ENCODE measurements at regions not wholly inside any gene's neighbourhood (a gene's known extent, or its start where the extent isn't known, plus 50 kb on each side); places are given as distances from the start of the nearest gene placed in this dataset.

- DNase-seq = no peak
These were observed 383.9 kb downstream of the TLR4 start for GRCh38 chr9:118088090-118088489.

GRCh38 chr9:118091226-118091625 is 387.0 kb downstream of the TLR4 start:
- DNase-seq = no peak

DNA sequence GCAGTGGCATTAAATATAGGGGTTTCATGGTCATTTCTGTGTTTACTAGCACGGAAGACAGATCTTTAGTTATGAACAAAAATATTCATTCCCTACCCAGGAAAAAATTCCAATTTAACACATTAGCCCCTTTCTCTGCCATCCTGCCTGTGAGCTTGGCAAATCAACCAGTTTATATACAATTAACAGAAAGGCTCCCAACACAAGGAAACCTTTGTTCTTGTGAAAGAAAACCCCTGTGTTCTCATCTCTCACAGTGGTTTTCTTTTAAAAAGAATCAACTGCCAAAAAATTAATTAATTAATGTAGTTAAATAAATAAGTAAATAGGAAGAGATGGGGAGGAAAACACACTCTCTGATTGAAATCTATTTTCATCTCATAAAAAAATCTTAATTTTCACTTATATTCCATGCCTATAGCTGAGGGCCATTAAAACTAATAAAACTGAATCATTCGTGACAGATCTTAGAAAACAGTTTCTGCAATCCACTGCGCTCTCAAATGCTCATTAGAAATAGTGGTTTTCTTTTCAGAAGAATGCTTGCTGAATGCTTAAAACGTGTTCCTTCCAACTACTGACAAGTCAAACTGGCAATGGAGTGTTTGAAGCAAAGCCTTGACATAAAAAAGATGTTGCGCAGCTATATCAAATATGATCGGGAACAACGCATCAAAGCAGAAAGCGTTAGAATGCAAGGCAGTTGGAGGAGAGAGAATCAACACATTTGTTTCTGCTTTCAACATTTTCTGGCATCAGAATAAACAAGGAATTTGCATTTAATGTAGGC is 387.7 kb downstream of the TLR4 start:
- DNase-seq = no peak

DNA sequence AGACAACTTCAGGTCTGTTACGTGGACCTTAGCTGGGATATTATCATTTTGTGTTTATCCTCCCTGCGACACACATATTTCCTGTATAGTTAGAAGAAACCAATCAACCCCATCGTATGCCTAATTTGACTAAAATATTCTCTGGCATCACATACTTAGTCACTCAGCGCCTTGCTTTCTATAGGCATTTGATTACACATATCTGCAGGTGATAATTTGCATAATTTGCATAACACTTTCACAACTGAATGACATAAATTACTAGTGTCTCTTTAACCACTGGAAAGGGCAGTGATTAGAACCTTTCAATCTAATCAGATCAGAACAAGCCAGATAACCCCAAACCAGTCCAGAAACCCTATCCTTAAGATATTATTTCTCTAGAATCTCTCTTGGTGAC is 390.2 kb downstream of the TLR4 start:
- no peak for DNase-seq

GRCh38 chr9:118100529-118101419 is 396.6 kb downstream of the TLR4 start:
- no peak for DNase-seq

DNA sequence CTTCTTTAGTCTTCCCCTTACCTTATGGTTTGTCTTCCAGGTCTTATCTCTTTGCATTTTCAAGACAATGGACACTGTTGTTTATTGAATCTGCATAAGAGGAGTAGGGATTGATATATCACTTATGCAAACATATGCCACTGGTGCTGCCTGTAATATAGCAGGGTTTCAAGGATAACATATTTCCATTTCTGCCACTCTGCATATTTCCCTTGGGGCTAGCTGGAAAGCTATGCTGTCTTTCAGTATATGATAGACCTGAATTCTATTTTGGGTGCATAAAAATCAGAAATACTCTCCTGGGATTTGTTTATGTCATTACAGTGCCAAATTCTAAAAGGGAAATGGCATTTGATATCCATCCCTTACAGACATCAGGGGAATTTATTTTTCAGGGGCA is 400.2 kb downstream of the TLR4 start:
- DNase-seq = no peak

DNA sequence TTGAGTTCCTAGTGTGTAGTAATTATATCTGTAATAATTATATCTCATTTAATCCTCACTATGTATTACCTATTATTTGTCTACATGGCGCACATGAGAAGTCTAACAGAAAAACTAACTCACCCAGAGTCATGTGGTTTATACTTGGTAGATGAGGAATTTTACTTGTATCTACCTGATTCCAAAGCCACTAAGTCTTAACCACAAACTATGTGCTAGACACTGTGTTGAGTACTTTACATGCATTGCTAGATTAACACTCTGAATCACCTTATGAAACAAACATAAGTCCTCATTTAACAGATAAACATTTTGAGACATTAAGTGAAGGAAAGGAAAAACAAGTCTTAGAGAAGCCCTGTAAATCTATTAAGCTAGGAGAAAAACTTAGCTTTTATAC is 404.8 kb downstream of the TLR4 start:
- DNase-seq = no peak

GRCh38 chr9:118109542-118109941 is 405.3 kb downstream of the TLR4 start:
- no peak for DNase-seq

- DNase-seq = no peak
These were observed 417.2 kb downstream of the TLR4 start for GRCh38 chr9:118121361-118121760.

DNA sequence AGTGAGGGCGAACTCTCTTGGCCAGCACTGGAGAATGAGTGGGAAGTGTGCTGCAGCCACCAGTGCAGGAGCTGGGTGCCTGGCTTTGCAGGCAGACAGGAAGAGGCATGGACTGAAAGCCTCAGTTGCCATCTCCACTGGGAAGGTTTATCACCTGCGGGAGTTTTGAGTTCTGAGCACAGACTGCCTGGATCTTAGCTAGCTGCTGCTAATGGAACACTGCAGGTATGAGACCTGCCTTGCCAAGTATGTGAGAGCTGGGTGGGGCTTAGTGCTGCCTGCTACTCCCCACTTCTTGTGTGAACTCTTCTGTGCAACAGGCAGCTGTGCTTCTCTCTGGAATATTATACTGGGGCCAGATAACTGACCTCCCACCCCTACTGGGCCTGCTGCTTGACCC is 424.1 kb downstream of the TLR4 start:
- DNase-seq = no peak

DNA sequence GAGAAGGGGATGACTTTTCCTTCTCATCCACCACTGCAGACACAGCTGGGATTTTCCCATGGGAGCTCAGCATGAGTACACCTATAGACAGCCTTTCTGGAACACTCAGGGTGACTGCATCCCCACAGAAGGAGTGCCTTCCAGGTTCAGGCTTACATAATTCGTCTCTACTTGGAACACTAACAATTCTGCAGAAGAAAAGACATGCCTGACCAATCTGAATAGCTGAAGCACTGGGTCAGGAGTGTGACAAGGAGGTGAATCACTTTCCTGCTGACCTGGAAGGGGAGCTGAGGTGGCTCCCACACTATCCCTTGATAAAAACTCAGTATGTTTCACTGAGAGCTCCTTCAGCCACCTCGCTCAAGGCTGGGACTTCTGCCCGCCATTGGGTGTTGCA is 425.3 kb downstream of the TLR4 start:
- DNase-seq = no peak

- no peak for DNase-seq
These were observed 444.8 kb downstream of the TLR4 start for GRCh38 chr9:118148990-118149389.

- DNase-seq = no peak
These were observed 452.6 kb downstream of the TLR4 start for GRCh38 chr9:118156846-118157245.

DNA sequence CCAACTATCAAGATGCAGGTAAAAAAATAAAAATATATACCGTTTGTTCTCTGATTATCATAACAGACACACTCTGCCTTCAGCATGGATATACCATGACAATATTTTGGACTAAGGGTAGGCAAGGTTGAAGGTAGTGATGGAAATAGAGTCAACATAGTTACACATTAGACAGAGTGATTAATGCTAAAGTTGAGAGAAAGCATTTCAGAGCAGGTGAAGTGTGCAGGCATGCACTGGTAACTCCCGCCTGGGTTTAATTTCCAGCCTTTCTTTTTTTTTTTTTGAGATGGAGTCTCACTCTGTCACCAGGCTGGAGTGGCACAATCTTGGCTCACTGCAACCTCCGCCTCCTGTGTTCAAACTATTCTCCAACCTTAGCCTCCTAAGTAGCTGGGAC is 458.5 kb downstream of the TLR4 start:
- no peak for DNase-seq

GRCh38 chr9:118163751-118164150 is 459.5 kb downstream of the TLR4 start:
- DNase-seq = no peak

DNA sequence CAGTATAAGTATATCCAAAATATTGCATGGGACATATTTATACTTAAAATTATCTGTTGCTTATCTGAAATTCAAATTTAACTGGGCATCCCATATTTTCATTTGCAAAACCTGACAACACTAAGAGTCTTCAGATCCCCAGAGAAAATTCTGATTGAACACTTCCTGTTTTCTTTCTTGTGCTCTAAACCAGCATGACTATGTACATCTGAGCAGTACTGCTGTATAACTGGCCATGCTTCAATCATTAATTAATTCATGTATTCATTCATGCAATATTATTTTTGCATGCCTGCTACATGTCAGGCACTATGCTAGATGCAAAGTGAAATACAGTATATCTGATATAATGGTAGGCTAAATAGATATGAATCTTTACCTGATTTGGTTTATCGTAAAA is 461.2 kb downstream of the TLR4 start:
- no peak for DNase-seq

DNA sequence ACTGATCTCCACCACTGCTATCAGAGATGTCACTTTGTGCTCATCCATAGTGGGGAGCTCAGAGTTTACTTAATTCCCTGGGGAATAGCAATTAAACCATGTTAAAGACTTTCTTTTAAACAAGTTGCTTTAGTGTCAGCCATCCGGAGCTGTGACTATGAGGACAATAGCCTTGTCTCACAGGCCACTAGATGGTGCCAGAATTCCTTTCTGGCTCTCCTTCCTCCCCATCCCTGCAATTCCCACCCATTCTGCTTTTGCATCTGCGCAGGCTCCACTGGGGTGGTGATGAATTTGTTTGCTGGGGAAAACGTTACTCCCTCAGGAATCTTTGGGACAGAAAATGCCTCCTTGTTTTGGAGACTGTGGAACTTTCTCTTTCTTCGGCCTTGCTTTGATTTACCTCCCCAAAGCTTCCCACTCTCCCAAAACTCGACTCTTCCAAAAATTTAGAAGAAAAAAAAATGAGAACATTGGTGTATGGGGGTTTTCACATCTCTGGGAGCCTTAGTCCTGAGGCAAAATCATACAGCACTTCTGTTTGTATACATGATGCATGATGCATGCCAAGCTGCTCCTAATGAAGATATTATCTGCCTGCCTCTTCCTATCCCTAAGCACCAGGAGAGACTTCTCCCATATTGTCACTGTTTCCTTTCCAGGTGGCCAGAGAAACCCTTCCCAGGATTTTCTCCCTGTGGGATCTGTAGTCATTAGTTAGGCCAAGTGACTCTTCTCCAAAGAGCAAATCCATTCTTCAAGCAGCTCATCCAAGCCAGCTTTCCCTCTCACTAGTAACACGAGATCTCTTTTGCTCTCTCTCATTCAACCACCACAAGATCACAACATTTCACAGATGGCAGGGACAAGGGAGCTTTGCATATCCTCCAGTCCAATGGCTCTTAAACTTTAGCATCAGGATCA is 466.1 kb downstream of the TLR4 start:
- DNase-seq = peak; percentile 38

- no peak for DNase-seq
These were observed 473.0 kb downstream of the TLR4 start for GRCh38 chr9:118177241-118177640.

DNA sequence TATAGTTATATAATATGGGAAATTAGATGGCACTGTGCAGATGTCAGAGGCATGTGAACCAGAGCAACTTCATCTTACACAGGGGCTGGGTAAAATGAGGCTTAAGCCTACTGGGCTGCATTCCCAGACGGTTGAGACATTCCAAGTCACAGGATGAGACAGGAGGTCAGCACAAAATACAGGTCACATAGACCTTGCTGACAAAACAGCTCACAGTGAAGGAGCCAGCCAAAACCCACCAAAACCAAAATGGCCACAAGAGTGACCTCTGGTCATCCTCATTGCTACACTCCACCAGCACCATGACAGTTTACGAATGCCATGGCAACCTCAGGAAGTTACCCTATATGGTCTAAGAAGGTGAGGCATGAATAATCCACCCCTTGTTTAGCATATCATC is 479.4 kb downstream of the TLR4 start:
- DNase-seq = no peak

DNA sequence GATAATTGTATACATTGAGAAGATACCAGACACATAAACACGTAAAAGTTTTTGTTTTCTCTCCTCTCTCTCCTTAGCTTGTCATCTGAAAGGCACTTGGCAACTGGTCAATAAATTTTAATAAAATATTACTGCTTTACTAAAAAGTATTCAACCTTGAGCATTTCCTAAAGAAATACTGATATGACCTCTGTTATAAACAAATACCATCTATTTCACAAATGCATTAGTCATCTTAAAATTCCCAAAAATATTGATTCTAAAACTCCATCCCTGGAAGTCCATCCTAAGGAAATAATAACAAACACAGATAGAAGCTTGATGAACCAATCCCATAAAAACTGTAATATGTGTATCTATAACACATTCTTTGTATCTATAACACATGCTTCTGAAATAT is 483.2 kb downstream of the TLR4 start:
- no peak for DNase-seq

DNA sequence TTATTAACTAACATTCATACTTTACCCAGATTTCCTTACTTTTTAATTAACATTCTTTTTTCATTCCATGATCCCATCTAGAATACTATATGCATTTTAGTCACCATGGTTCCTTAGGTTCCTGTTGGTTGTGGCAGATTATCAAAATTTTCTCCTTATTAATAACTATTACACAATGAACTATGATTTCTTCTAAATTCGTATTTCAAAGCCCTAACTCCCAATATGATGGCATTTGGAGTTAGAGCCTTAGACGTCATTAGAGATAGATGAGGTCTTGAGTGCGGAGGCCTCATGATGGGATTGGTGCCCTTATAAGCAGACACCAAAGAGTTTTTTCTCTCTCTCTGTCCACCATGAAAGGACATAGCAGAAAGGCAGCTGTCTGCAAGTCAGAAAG is 485.4 kb downstream of the TLR4 start:
- DNase-seq = no peak

DNA sequence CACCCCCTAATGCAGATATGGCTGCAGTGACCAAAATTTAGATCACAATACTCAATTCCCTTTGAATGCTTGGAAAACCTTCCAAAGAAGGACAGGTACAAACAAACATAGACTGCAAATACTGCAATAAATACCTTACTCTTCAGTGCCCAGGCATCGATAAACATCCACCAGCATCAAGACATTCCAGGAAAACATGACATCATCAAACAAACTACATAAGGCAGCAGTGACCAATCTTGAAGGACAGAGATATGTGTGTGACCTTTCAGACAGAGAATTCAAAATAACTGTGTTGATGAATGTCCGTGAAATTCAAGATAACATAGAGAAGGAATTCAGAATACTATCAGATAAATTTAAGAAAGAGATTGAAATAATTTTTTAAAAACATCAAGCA is 488.6 kb downstream of the TLR4 start:
- no peak for DNase-seq

DNA sequence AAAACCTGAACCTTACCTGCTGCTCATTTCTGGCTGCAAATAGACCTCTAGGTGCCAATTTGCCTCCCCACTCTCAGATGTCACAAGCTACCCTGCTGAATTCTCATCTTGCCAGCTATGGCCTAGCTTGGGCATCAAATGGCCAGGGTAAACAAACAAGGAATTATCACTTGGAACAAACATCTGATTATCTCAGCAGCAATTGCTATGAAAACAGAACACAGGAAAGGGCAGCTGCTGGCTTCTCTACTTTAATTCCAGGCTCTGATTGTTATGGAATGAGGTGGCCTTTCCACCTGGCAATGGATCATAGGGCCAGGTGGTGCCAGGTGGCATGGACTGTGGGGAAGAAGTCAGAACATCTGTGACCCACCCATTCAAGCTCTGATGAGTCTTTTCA is 505.1 kb downstream of the TLR4 start:
- DNase-seq = peak; percentile 70

Measured in NCI-H2029 (cell line).